Neural cell (in vitro differentiated cells): ENCODE measurements at regions not wholly inside any gene's neighbourhood (a gene's known extent, or its start where the extent isn't known, plus 50 kb on each side); places are given as distances from the start of the nearest gene placed in this dataset.
"Not testable (repeated sequence)": the region's sequence is repeated elsewhere in the genome, so short reads cannot be mapped to it uniquely, and the experiment has no call there.

ENCODE experiments used
- H2AFZ ChIP-seq: fragments of 200-600, 300-800 bp; sonication (generic), shearing (Covaris generic); 2 replicates; pipeline ENCODE4 v1.6.0; 2014; ENCODE audit warnings: low read depth, mild to moderate bottlenecking, antibody characterized with exemption, low read length, moderate library complexity
- H3F3A ChIP-seq: fragments of 200-600 bp; shearing (Covaris generic); 2 replicates; pipeline ENCODE4 v1.6.1; 2016; ENCODE audit warnings: mild to moderate bottlenecking, moderate library complexity, mixed read lengths, antibody characterized with exemption, low read length; ENCODE audit not compliant: insufficient read depth, poor library complexity, severe bottlenecking
- H3K27ac ChIP-seq: fragments of 200-600, 300-800 bp; sonication (generic), shearing (Covaris generic); 2 replicates; pipeline ENCODE4 v1.5.1; 2014; ENCODE audit warnings: mild to moderate bottlenecking, low read length, moderate library complexity
- H3K27me3 ChIP-seq: fragments of 300-800, 200-600 bp; sonication (generic), shearing (Covaris generic); 2 replicates; pipeline ENCODE4 v1.6.0; 2014; ENCODE audit warnings: mild to moderate bottlenecking, low read depth, low read length, moderate library complexity; ENCODE audit not compliant: insufficient read depth
- H3K36me3 ChIP-seq: fragments of 300-800, 200-600 bp; sonication (generic), shearing (Covaris generic); 2 replicates; pipeline ENCODE4 v1.5.1; 2014; ENCODE audit warnings: mild to moderate bottlenecking, antibody characterized with exemption, low read length, moderate library complexity; ENCODE audit not compliant: insufficient read depth
- H3K4me2 ChIP-seq: fragments of 300-800, 200-600 bp; sonication (generic), shearing (Covaris generic); 2 replicates; pipeline ENCODE4 v1.6.0; 2014; ENCODE audit warnings: mild to moderate bottlenecking, low read length
- H3K4me3 ChIP-seq: fragments of 300-800, 200-600 bp; sonication (generic), shearing (Covaris generic); 2 replicates; pipeline ENCODE4 v1.5.1; 2014; ENCODE audit warnings: mild to moderate bottlenecking, low read length, moderate library complexity
- H3K79me2 ChIP-seq: fragments of 200-600 bp; shearing (Covaris generic); replicated peaks from 2 replicates; pipeline ENCODE4 v1.6.0; 2014; ENCODE audit warnings: mild to moderate bottlenecking, low read length, moderate library complexity; ENCODE audit not compliant: insufficient read depth
- H3K9ac ChIP-seq: fragments of 300-800, 200-600 bp; sonication (generic), shearing (Covaris generic); 2 replicates; pipeline ENCODE4 v1.6.1; 2016; ENCODE audit warnings: mild to moderate bottlenecking, low read length, mixed read lengths
- H3K9me2 ChIP-seq: fragments of 200-600 bp; shearing (Covaris generic); 2 replicates; pipeline ENCODE4 v1.6.1; 2016; ENCODE audit warnings: mild to moderate bottlenecking, low read length, mixed read lengths; ENCODE audit not compliant: insufficient read depth
- H3K9me3 ChIP-seq: fragments of 200-600, 300-800 bp; sonication (generic), shearing (Covaris generic); 2 replicates; pipeline ENCODE4 v1.6.1; 2016; ENCODE audit warnings: mild to moderate bottlenecking, mixed run types, low read length, moderate library complexity, mixed read lengths
- H4K20me1 ChIP-seq: fragments of 200-600 bp; shearing (Covaris generic); 2 replicates; pipeline ENCODE4 v1.6.1; 2016; ENCODE audit warnings: mild to moderate bottlenecking, mixed run types; ENCODE audit not compliant: insufficient read depth
- EP300 ChIP-seq: fragments of 450-650 bp; conservative IDR thresholded peaks from 2 replicates; pipeline ENCODE4 v1.6.1; 2014; ENCODE audit warnings: antibody characterized with exemption, mild to moderate bottlenecking, moderate library complexity; ENCODE audit not compliant: poor library complexity, severe bottlenecking
- EZH2 ChIP-seq: fragments of 200-600, 300-800 bp; shearing (Covaris generic), sonication (generic); IDR thresholded peaks from 2 replicates; pipeline ENCODE4 v1.6.1; 2014; ENCODE audit warnings: antibody characterized with exemption, low read length, borderline replicate concordance, mild to moderate bottlenecking; ENCODE audit not compliant: insufficient read depth, poor library complexity, severe bottlenecking
- MXI1 ChIP-seq: fragments of 450-650 bp; conservative IDR thresholded peaks from 2 replicates; pipeline ENCODE4 v1.6.1; 2014; ENCODE audit warnings: antibody characterized with exemption, mild to moderate bottlenecking; ENCODE audit not compliant: poor library complexity, severe bottlenecking
- POLR2AphosphoS5 ChIP-seq: IDR thresholded peaks from 2 replicates; pipeline ENCODE4 v1.6.1; 2012
- RAD21 ChIP-seq: fragments of 450-650 bp; conservative IDR thresholded peaks from 2 replicates; pipeline ENCODE4 v1.6.1; 2014; ENCODE audit warnings: antibody characterized with exemption, mild to moderate bottlenecking, moderate library complexity
- SMC3 ChIP-seq: fragments of 450-650 bp; conservative IDR thresholded peaks from 2 replicates; pipeline ENCODE4 v1.6.1; 2014; ENCODE audit warnings: antibody characterized with exemption, mild to moderate bottlenecking, moderate library complexity; ENCODE audit not compliant: poor library complexity
- TAF1 ChIP-seq: IDR thresholded peaks from 2 replicates; pipeline ENCODE4 v1.6.1; 2012; ENCODE audit warnings: low read depth
- TF ChIP-seq, protein P1 (sequence below): fragments of 450-650 bp; IDR thresholded peaks from 2 replicates; pipeline ENCODE4 v1.5.1; 2014; ENCODE audit warnings: antibody characterized with exemption, mild to moderate bottlenecking, moderate library complexity; ENCODE audit not compliant: poor library complexity, severe bottlenecking
- TF ChIP-seq, protein P2 (sequence below): IDR thresholded peaks from 2 replicates; pipeline ENCODE4 v1.6.1; 2012; ENCODE audit warnings: borderline replicate concordance

DNA sequence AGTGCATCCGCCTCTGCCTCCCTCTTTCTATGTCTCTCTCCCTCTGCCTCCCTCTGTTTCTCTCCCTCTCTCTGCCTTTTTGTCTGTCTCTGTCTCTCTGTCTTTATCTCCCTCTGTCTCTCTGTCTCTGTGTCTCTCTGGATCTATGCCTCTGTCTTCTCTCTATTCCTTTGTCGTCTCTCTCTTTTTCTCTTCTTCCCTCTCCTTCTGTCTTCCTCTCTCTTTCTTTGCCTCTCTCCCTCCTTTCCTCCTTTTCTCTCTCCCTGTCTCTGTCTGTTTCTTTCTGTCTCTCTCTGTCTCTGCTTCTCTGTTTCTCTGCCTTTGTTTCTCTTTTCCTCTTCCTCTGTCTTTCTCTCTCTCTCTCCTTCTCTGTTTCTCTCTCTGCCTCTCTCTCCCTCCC, 678.8 kb upstream of the NRP1 start:
- no peak overlapping the region for H3K9ac ChIP-seq
- no peaks in the 10 kb centered on the region for H3K9me3 ChIP-seq
- no peaks in the 10 kb centered on the region for H3K9me2 ChIP-seq
- no peaks in the 10 kb centered on the region for H4K20me1 ChIP-seq
- H3K27me3 ChIP-seq = no peaks in the 10 kb centered on the region
- H3F3A ChIP-seq = no peaks in the 10 kb centered on the region
- H2AFZ ChIP-seq = no peak overlapping the region
- TF ChIP-seq, protein P1, sequence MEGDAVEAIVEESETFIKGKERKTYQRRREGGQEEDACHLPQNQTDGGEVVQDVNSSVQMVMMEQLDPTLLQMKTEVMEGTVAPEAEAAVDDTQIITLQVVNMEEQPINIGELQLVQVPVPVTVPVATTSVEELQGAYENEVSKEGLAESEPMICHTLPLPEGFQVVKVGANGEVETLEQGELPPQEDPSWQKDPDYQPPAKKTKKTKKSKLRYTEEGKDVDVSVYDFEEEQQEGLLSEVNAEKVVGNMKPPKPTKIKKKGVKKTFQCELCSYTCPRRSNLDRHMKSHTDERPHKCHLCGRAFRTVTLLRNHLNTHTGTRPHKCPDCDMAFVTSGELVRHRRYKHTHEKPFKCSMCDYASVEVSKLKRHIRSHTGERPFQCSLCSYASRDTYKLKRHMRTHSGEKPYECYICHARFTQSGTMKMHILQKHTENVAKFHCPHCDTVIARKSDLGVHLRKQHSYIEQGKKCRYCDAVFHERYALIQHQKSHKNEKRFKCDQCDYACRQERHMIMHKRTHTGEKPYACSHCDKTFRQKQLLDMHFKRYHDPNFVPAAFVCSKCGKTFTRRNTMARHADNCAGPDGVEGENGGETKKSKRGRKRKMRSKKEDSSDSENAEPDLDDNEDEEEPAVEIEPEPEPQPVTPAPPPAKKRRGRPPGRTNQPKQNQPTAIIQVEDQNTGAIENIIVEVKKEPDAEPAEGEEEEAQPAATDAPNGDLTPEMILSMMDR = no peak
- TF ChIP-seq EZH2 (no peak), TAF1 (no peak), EP300 (no peak), POLR2AphosphoS5 (no peak)
- TF ChIP-seq, protein P2, sequence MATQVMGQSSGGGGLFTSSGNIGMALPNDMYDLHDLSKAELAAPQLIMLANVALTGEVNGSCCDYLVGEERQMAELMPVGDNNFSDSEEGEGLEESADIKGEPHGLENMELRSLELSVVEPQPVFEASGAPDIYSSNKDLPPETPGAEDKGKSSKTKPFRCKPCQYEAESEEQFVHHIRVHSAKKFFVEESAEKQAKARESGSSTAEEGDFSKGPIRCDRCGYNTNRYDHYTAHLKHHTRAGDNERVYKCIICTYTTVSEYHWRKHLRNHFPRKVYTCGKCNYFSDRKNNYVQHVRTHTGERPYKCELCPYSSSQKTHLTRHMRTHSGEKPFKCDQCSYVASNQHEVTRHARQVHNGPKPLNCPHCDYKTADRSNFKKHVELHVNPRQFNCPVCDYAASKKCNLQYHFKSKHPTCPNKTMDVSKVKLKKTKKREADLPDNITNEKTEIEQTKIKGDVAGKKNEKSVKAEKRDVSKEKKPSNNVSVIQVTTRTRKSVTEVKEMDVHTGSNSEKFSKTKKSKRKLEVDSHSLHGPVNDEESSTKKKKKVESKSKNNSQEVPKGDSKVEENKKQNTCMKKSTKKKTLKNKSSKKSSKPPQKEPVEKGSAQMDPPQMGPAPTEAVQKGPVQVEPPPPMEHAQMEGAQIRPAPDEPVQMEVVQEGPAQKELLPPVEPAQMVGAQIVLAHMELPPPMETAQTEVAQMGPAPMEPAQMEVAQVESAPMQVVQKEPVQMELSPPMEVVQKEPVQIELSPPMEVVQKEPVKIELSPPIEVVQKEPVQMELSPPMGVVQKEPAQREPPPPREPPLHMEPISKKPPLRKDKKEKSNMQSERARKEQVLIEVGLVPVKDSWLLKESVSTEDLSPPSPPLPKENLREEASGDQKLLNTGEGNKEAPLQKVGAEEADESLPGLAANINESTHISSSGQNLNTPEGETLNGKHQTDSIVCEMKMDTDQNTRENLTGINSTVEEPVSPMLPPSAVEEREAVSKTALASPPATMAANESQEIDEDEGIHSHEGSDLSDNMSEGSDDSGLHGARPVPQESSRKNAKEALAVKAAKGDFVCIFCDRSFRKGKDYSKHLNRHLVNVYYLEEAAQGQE = no peak
- no peak overlapping the region for H3K4me3 ChIP-seq
- no peak overlapping the region for H3K27ac ChIP-seq
- no peak overlapping the region for H3K4me2 ChIP-seq
- no peaks in the 10 kb centered on the region for H3K79me2 ChIP-seq
- H3K36me3 ChIP-seq = no peaks in the 10 kb centered on the region

DNA sequence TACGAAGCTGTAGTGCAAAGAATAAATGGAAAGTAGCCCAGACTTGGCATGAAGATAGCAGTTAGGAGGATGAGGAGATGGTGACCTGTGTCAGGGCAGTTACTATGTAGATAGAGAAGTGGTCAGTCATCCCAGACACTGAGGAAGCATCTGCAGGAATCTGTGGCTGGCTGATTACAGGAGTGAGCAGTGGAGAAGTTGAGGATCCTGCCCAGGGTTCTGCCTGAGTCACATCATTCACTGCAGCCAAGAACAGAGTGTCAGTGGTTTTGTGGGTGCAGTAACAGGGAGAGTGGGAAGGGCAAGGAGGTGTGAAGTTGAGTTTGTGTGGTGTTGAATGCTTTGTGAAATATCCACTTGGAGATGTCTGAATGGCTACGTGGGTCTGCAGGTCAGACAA, 676.4 kb upstream of the NRP1 start:
- Histone ChIP-seq H2AFZ (no peak overlapping the region), H3K36me3 (no peaks in the 10 kb centered on the region), H3K27ac (no peak overlapping the region), H3K79me2 (no peaks in the 10 kb centered on the region), H3K9me3 (no peaks in the 10 kb centered on the region), H3K9me2 (no peaks in the 10 kb centered on the region), H3K27me3 (no peaks in the 10 kb centered on the region), H3F3A (no peaks in the 10 kb centered on the region), H3K9ac (no peak overlapping the region), H3K4me3 (no peak overlapping the region), H4K20me1 (no peaks in the 10 kb centered on the region), H3K4me2 (no peak overlapping the region)
- TF ChIP-seq, protein P1 = no peak
- no peak for TF ChIP-seq RAD21
- no peak for TF ChIP-seq EP300
- TF ChIP-seq POLR2AphosphoS5 = no peak
- TF ChIP-seq SMC3 = no peak
- no peak for TF ChIP-seq TAF1
- TF ChIP-seq, protein P2 = no peak
- TF ChIP-seq MXI1 = no peak
- TF ChIP-seq EZH2 = no peak

DNA sequence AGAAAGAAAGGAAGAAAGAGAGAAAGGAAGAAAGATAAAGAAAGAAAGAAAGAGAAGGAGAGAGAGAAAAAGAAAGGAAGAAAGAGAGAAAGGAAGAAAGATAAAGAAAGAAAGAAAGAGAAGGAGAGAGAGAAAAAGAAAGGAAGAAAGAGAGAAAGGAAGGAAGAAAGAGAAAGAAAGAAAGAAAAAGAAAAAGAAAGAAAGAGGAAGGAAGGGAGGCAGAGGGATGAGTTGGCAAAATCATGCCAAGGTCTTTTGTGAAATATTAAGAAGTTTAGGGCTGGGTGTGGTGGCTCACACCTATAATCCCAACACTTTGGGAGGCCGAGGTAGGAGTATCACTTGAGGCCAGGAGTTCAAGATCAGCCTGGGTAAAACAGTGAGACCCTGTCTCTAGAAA, 675.8 kb upstream of the NRP1 start:
- H2AFZ ChIP-seq, H4K20me1 ChIP-seq, H3K27me3 ChIP-seq, H3K4me2 ChIP-seq, H3K4me3 ChIP-seq, H3K9ac ChIP-seq, H3K9me2 ChIP-seq, H3K79me2 ChIP-seq, H3K9me3 ChIP-seq, H3K36me3 ChIP-seq, H3F3A ChIP-seq, H3K27ac ChIP-seq: not testable (repeated sequence)
